Activated CD4-positive, alpha-beta T cell treated with anti-CD3 and anti-CD28 coated beads, Interleukin-2, amount 50 U/mL, for 4 hours (primary cell): ENCODE measurements at regions not wholly inside any gene's neighbourhood (a gene's known extent, or its start where the extent isn't known, plus 50 kb on each side); places are given as distances from the start of the nearest gene placed in this dataset.

ENCODE experiments used
- DNase-seq, 2 experiments: peaks; one replicate each; pipeline ENCODE4 v3.0.0-alpha.2; 2020

DNA sequence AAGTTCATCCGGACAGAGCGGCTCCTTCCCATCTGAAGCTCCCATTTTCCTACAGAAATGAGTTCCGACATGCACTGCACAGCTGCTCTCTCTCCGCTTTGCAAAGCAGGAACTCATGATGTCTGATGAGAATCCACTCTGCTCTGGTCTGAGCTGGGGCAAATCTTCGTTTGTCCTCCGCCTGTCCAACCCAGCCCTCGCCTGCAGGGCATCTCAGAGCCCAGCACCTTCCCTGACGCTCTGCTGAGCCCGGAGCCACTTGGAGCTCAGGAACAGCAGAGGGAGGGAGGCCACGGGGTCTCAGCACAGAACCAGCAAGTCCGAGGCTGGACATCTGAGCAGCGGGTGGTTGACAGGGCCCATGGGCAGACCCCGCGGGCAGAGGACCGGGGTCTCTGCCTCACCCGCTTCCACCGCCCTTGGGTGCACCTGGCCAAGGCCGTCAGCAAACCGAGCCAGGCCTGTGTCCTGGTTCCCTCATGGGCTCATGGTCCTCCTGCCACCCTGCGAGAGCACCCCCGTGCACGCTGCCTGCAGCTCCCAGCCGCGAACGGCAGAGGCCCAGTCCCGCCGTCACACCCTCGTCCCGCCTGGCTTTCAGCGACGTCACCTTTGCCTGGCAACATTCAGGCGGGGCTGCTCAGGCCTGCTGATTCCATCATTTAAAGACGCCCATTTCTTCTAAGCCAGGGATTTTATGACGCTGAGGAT, 78.5 kb upstream of the BHLHE23 start:
- DNase-seq: no peak

DNA sequence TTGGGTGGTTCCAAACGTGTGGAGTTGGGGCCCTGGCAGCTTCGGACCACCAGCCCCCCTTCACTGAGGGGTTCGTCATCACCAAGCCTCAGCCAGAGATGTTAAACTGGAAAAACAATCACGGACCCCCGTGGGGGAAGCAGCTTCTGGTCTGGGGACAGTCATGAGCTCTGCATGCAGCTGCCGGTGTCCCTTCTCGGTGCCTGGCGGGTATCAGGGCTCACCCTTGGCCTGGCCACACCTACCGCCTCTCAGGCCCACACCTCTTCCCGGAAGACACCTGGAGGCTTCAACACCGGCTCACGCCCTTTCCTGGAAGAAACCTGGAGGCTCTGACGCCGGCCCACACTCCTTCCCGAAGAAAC, 77.8 kb upstream of the BHLHE23 start:
- no peak for DNase-seq

DNA sequence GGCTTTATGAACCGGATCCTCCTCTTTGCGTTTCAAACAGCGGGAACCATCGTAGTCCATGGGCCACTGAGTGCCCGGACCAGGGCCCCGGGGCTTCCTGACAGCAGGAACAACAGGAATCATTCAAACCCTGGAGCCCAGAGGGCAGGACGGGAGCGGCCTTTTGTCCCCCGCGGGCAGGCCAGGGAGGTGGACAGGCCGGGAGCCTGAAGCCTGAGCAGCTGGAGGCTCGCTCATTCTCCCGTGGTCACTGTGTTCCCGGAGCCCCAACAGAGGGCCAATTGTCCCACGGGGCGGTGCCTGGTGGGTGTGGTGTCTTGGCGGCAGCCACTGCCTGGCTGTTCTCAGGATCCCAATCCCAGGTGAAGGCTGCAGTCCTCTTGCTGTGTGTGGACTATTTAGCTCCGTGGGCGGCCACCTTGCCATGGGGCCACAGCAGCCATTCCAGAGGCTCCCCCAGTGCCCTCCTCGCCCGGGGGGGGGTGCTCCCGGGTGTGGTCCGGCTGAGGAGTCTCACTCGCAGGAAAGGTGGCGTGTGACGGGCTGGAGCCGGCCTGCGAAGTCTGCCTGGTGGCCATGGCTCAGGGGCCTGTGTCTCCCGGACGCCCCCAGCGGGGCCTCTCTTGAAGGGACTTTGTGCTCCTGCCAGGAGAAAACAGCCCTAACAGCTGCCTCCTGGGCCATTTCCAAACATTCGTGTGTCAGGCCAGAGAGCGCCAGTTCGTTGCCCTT, 77.2 kb upstream of the BHLHE23 start:
- DNase-seq: no peak

DNA sequence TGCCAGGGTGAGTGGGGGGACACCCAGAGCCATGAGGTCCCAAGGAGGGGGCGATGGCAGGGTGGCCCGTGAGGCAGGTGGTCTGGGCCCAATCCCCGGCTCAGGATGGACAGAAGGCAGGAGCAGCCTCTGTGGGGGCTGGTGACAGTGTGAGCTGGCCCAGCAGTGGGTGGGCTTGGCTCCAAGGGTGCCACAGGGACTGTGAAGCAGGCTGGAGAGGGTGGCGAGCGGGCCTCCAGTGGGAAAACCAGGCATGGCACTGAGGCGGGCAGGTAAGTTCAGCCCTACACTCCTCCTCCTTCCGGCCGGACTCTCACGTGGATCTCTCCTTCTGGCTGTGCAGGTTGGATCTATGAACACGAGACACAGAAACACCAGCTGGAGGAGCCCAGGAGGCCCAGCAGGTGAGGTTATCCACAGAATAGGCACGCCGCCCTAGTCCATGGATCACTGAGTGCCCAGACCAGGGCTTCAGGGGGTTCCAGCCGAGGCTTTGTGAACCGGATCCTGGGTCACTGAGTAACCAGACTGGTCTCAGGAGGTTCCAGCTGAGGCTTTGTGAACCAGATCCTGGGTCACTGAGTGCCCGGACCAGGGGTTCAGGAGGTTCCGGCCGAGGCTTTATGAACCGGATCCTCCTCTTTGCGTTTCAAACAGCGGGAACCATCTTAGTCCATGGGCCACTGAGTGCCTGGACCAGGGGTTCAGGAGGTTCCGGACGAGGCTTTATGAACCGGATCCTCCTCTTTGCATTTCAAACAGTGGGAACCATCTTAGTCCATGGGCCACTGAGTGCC, 76.4 kb upstream of the BHLHE23 start:
- DNase-seq: no peak

DNA sequence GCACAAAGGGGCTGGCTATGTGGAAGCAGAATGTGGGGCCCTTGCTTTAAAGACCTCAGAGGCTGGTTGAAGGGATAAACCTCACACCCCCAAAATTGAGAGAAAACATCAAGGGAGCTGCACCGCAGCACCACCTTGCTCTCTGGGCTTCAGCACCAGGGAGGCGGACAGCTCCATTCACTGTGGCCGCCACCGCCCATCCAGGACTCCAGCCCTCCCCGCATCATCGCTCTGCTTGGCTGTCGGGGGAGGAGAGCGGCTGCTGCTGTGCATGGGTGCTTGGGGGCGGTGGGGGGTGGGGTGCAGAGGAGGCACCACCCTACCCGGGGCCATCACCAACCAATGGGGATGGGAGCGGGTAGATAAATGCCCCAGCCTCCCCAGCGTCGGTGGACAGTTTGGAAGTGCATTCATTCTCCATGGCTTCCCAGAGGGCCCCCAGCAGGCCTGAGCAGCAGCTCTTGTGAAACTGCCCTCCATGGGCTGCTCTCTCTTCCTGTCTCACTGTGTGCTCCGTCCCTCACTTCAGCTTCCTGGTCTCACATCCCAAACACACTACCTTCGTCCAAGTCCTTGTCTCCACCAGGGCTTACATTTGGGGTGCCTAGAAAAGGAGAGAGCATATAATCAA, 75.7 kb upstream of the BHLHE23 start:
- DNase-seq: no peak

DNA sequence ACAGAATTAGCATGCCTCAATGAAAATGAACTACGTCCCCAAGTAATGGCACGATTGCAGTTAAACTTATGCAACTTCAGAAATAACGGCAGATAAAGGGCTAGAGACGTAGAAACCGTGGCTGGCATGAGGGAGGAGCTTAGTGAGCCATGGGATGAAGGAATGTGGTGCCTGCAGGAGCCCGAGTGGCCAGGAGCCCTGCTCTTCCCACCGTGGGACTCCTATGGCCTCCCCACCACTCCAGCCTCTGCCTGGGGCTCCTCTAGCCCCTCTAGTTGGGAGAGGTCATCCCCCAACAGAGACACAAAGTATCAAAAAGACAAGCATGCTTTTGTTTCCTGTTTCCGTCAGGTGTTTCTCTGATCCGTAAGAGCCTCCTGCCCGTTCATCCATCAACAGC, 75.1 kb upstream of the BHLHE23 start:
- DNase-seq: no peak

DNA sequence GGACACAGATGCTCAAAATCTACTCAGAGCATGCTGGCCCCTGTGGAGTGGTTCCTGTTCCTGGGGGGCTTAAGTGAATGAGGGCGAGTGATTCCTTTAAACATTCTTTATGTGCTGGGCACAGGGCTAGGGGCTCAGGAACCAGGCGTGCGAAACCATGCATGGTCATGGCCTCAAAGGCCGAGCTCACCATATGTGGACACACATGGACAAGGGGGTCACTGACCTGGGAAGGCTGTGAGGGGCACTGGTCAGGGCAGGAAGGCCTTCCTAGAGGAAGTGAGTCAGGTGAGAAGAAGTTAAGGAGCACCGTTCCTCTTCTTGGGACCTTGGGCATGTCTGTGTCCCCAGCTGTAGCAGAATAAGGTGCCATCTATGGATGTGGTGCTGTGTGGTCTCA, 74.6 kb upstream of the BHLHE23 start:
- DNase-seq: no peak

DNA sequence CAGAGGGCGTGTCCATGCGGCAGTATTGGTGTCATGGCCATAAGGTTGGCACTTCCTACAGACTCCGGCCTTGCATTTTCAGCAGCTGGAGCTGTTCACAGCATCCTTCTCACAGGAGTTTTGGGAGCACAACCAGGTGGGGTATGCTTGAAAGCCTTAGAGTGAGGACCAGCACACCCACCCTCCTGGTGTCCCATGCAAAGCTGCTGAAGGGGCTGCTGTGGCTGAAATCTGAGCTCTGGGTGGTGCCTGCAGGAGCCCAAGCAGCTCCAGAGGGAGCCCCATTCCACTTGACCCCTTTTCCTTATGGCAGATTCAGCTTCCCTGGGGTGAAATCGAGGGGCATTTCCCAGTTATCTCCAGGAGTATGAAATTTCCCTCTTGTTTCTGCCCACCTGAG, 74.0 kb upstream of the BHLHE23 start:
- DNase-seq: no peak

DNA sequence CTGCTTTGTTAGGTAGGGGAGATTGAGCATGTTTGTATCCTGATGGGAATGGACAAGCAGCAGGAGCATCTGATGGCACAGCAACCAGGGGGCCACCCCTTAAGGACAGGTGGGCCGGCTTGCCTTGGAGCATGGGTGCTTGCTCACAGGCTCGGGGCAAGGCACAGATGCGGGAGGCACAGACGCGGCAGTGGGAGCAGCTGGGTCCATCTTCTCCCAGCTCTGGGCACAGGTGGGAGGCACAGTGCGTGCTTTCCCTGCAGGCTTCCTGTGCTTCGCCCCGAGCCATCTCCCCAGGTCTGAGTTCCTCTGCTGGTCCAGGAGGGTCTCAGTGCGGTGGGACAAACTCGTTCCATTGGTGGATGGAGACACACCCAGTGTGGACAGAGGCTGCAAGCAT, 73.6 kb upstream of the BHLHE23 start:
- no peak for DNase-seq

DNA sequence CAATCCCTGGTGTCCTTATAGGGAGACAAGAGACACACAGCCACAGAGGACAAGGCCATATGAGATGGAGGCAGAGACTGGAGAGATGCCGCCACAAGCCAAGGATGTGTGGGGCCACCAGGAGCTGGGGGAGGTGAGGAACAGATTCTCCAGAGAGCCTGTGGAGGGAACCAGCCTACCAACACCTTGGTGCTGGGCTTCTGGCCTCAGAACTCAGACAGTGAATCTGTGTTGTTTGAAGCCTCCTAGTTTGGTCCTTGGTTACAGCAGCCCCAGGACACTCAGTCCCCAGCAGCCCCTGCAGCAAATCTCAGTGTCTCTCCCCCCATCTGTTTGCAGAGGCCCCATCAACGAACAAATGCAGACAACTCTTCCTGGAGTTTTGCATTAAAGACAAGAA, 73.2 kb upstream of the BHLHE23 start:
- no peak for DNase-seq

DNA sequence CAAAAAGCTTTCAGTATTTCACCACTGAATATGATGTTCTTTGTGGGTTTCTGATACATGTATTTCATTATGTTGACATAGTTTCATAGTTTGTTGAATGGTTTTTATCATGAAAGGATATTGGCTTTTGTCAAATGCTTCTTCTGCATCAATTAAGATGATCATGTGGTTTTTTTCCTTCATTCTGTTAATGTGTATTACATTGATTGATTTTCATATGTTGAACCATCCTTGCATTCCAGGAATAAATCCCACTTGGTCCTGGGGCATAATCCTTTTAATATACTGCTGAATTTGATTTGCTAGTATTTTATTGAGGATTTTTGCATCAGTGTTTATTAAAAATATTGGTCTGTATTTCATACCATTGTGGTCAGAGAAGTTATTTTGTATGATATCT, 70.9 kb upstream of the BHLHE23 start:
- DNase-seq: no peak

DNA sequence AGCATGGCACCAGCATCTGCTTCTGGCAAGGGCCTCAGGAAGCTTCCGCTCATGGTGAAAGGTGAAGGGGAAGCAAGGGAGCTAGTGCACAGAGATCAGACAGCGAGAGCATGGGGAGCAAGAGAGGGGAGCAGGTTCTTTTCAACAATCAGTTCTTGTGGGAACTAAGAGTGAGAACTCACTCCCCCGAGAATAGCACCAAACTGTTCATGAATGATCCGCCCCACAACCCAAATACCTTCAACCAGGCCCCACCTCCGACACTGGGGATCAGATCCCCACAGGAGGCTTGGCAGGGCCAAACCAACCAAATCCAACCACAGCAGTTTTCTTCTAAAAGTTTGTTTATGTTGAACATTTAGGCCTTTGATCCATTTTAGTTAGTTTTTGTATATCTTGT, 69.7 kb upstream of the BHLHE23 start:
- no peak for DNase-seq

DNA sequence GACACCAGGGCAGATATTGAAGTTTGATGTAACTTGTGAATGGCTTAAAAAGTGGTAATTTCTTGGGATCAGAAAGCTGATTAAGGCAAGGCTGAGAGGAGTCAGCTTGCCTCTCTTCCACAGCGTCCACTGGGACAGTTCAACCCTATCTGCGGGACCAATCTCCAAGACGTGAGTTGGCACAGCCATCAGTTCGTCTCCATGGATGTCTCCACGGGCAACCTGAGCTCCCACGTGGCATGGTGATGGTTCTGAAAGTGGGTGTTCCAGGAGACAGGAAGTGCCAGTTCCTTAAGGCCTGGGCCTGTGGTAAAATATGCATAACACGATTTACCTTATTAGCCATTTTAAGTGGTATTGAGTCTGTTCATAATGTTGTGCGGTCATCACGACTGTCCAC, 67.9 kb upstream of the BHLHE23 start:
- no peak for DNase-seq

DNA sequence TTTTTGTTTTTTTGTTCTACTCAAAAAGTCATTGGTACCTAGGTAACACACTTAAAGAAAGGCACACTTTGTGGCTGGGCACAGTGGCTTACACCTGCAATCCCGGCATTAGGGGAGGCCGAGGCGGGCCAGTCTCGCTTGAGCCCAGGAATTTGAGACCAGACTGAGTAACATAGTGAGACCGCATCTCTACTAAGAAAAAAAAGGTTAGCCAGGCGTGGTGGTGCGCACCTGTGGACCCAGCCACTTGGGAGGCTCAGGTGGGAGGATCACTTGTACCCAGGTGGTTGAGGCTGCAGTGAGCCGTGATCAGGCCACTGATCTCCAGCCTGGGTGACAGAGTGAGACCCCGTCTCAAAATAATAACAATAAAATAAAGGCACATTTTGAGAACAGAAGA, 67.4 kb upstream of the BHLHE23 start:
- DNase-seq: no peak

DNA sequence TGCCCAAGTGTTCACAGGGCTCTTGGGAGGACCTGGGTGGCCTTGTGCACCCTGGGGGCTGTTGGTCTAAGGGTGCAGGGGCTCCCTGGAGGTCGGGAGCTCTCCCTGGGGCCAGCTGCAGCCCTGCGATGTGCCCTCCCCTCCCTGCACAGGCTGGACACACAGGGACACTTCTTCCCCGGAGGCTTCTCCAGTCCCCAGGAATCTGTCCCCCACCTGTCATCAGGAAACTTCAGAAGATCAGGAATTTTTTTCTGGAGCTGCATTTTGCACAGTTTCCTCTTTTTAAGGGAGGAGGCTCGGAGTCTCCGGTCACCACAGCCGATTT, 66.9 kb upstream of the BHLHE23 start:
- DNase-seq: no peak

DNA sequence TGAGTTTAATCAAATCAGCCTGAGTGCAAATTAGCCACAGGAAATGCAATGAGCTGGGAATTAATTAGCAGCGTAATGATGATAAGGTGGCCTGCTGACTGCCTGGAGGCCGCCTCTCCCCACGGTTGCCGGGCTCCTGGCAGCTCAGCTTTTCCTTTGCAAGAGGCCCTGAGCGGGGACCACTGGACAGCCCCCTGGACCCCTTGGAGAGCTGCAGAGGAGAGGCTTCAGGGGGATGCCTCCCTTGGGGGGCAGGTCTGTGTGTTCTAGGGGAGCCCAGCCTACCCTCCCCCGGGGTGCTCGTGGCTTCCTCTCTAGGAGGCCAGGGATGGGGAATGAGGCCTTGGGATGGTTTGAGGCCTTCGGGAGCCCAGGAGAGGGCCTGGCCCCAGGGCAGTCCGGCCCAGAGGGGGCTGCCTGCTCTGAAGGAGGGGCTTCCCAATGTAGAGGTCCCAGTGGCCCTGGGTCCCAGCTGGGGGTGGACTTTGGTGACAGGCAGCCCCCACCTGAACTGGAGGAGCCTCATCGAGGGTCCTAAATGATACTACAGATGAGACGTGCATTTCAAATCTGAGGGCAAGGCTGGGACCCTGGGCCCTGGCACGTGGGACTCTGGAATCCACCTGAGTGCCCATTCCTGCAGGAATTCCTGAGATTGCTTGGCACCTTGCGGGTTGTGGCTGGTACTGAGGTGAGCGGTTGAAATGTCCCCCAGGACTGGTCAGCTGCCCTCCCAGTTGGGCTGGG, 66.4 kb upstream of the BHLHE23 start:
- no peak for DNase-seq

DNA sequence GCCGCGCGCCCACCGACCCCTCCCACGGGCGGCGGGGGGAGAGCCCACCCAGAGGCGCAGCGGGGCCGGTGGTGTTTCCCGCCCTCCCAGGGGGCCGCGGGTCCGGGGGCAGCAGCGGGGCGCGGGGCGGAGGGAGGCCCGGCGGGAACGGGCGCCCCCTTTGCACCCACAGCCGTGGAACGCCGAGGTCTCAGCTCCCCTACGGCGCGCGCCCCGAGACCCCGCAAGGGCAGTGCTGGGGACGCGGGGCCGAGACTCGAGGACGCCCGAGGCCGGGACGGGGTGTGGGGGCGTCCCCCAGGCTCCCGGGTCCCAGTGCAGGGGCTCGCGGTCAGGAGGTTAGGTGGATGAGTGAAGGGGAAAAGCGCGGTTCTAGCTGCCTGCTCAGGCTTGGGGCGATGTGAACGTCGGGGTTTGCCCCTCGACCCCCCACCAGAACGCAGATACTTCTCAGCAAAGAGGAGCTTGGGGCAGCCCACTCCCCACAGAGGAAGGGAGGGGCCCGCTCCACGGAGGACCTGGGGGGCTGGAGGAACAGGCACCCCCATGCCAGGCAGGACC, 65.5 kb upstream of the BHLHE23 start:
- DNase-seq: no peak

DNA sequence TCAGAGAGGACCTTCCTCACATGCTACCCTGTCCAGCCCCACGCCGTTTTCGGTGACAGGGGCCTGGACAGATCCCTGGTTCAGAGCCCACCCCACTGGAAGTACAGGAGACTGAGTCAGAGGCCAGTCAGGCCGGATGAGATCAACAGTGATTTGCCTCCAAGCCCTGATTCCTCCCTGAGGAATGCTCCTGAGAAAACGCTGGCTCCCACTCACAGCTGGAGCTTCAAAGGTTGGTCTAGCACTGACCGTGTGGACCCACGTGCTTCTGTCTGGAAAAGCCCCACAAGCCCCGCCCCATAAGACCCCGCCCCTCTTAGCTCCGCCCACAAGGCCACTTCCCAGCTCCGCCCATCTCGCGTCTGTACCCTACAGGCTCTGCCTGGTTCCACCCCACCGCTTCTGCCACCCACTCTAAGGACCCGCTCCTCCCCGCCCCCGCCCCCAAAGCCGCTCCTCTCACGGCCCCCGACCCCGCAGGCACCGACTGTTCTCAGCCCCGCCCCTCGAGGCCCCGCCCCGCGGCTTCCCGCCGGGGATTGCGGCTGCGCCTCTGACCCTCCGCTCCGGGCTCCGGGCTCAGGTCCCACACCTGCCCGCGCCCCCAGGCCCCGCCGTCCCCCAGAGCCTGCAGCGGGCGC, 64.9 kb upstream of the BHLHE23 start:
- DNase-seq: peak in 1 of 2 experiments; percentile 7

DNA sequence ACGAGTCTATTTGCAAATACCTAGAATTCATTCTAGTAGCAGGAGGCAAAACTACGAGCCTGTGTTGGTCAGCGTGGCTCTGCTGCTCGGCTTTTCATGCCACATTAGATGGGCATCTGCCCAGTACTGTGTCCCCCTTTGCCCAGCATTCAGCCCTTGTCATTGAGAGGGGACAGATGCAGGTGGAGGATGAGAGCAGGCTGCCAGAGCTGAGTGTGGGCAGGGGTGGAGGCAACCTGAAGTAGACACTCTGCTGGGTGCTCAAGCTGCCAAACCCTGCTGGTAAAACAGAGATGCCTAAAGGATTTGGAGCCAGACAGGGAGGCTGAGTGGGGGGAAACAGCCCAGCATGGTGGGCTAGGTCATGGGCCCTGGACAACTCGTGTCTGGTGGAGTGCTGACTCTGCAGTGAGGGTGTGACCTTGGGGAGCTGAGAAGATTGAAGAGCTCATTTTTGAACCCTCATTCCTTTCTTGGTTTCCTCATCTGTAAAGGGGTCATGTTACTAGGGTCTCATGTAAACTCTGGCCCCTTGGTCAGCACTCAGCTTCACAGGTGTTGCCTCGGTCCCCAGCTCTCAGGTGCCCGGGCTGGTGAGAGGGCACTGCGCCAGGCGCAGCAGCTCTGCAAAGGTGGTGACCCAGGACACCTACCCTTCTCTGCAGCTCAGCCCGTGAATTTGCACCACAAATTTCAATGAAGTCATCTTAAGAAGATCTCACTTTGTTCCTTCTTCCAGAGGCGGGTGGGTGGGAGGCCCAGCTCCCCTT, 64.2 kb upstream of the BHLHE23 start:
- no peak for DNase-seq

DNA sequence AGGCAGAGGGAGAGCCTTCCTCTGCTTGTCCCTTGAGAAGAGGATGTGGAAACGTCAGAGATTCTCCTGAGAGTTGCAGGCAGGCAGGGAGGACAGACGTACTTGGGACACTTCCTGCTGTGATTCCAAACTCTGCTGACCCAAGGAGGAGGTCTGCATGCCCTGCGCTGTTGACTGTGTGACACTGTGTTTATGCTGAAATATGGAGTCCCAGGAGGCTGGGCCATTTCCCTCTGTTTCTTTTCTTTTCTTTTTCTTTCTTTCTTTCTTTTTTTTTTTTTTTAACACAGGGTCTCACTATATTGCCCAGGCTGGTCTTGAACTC, 63.5 kb upstream of the BHLHE23 start:
- no peak for DNase-seq

DNA sequence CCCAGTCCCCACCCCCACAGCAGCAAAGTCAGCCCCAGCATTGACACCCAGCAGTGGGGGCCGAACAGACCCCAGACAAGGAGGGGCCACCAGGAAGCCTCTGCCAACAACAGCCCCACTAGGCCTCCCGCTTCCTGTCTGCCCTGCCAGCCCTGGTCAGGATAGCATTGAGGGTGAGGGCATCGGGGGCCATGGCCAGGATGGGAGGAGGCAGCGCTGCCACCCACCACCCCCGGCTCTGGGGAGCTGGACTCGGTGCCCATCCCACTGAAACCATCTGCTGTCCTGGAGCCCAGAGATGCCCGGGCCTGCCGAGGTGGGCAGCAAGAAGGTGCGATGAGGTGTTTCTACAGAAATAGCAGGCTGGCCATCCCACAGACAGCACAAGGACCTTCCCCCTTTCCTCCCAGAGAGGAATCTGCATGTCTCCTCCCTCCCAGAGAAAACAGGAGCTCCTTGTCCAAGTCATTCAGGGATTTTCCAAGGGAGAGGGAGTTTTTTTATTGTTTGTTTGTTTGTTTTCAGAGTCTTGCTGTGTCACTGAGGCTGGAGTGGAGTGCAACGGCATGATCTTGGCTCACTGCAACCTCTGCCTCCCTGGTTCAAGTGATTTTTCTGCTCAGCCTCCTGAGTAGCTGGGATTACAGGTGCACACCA, 62.1 kb upstream of the BHLHE23 start:
- no peak for DNase-seq
